ENCODE measurements at regions not wholly inside any gene's neighbourhood (a gene's known extent, or its start where the extent isn't known, plus 50 kb on each side); places are given as distances from the start of the nearest gene placed in this dataset.

- WGBS, 2 donors: 77 to 83% methylated on average over 12 of the region's 12 CpGs
- DNase-seq (ENCODE audit: low spot score in 2 of 2): no peak
- Histone ChIP-seq H3K9me3 (no peaks in the 10 kb centered on the region), H3K27me3 (peaks cover 0 to 42% of the 10 kb centered on the region in 2 donors), H3K4me3 (no peak overlapping the region), H3K27ac (no peak overlapping the region), H3K36me3 (no peaks in the 10 kb centered on the region), H3K4me1 (no peaks in the 10 kb centered on the region)
- no peak for TF ChIP-seq EP300 (IDR thresholded peaks at IDR 0.05)
- TF ChIP-seq CTCF (IDR thresholded peaks at IDR 0.05): no peak
- no peak for TF ChIP-seq POLR2A (IDR thresholded peaks at IDR 0.05)
Observed at GRCh38 chr17:79487149-79487548, 123.7 kb downstream of the RBFOX3 start.

- H3K27me3 ChIP-seq: peaks cover 0 to 51% of the 10 kb centered on the region in 2 donors
- WGBS, 2 donors: 25 to 61% methylated on average over 10 to 14 of the region's 17 CpGs
- no peak overlapping the region for H3K27ac ChIP-seq
- no peak overlapping the region for H3K4me3 ChIP-seq
- H3K9me3 ChIP-seq: no peaks in the 10 kb centered on the region
- no peaks in the 10 kb centered on the region for H3K36me3 ChIP-seq
- TF ChIP-seq EP300 (IDR thresholded peaks at IDR 0.05) (no peak), POLR2A (IDR thresholded peaks at IDR 0.05) (no peak), CTCF (IDR thresholded peaks at IDR 0.05) (no peak)
- no peak for DNase-seq (ENCODE audit: low spot score in 2 of 2)
- H3K4me1 ChIP-seq: no peaks in the 10 kb centered on the region
Observed at GRCh38 chr17:79485991-79486390, 124.9 kb downstream of the RBFOX3 start.

GRCh38 chr17:79485419-79485985 is 125.3 kb downstream of the RBFOX3 start:
- Histone ChIP-seq H3K27me3 (peaks cover 0 to 51% of the 10 kb centered on the region in 2 donors), H3K4me3 (no peak overlapping the region), H3K9me3 (no peaks in the 10 kb centered on the region), H3K27ac (no peak overlapping the region), H3K4me1 (no peaks in the 10 kb centered on the region), H3K36me3 (no peaks in the 10 kb centered on the region)
- DNase-seq (ENCODE audit: low spot score in 2 of 2): no peak
- TF ChIP-seq CTCF (IDR thresholded peaks at IDR 0.05) (no peak), POLR2A (IDR thresholded peaks at IDR 0.05) (no peak), EP300 (IDR thresholded peaks at IDR 0.05) (no peak)
- 44 to 47% methylated on average over 15 to 19 of the region's 22 CpGs for WGBS, 2 donors

- no peaks in the 10 kb centered on the region for H3K36me3 ChIP-seq
- no peak overlapping the region for H3K27ac ChIP-seq
- TF ChIP-seq POLR2A (IDR thresholded peaks at IDR 0.05) (no peak), CTCF (IDR thresholded peaks at IDR 0.05) (no peak), EP300 (IDR thresholded peaks at IDR 0.05) (no peak)
- peaks cover 0 to 51% of the 10 kb centered on the region in 2 donors for H3K27me3 ChIP-seq
- H3K4me1 ChIP-seq: no peaks in the 10 kb centered on the region
- DNase-seq (ENCODE audit: low spot score in 2 of 2): no peak
- 52% methylated on average over 9 to 11 of the region's 11 CpGs for WGBS, 2 donors
- no peak overlapping the region for H3K4me3 ChIP-seq
- no peaks in the 10 kb centered on the region for H3K9me3 ChIP-seq
Observed at GRCh38 chr17:79484600-79485418, 126.0 kb downstream of the RBFOX3 start.

GRCh38 chr17:79483842-79484241 is 127.0 kb downstream of the RBFOX3 start:
- TF ChIP-seq CTCF (IDR thresholded peaks at IDR 0.05): no peak
- TF ChIP-seq EP300 (IDR thresholded peaks at IDR 0.05): no peak
- TF ChIP-seq POLR2A (IDR thresholded peaks at IDR 0.05): no peak

More at GRCh38 chr17:79483842-79484241, 127.0 kb downstream of the RBFOX3 start:
- 36 to 55% methylated on average over 5 of the region's 5 CpGs for WGBS, 2 donors
- H3K36me3 ChIP-seq: no peaks in the 10 kb centered on the region
- H3K4me3 ChIP-seq: no peak overlapping the region
- no peaks in the 10 kb centered on the region for H3K9me3 ChIP-seq
- DNase-seq (ENCODE audit: low spot score in 2 of 2): no peak
- H3K4me1 ChIP-seq: no peaks in the 10 kb centered on the region
- H3K27ac ChIP-seq: no peak overlapping the region
- H3K27me3 ChIP-seq: peaks cover 0 to 55% of the 10 kb centered on the region in 2 donors

Data from tibial nerve (tissue), 4 donors.